IPS DF 19.7 (cell line): ENCODE measurements at regions not wholly inside any gene's neighbourhood (a gene's known extent, or its start where the extent isn't known, plus 50 kb on each side); places are given as distances from the start of the nearest gene placed in this dataset.
"Not testable (repeated sequence)": the region's sequence is repeated elsewhere in the genome, so short reads cannot be mapped to it uniquely, and the experiment has no call there.

Experiments used
- DNase-seq: peaks from one replicate; pipeline ENCODE4 v3.0.0-alpha.2; 2013; ENCODE audit warnings: low read depth, low spot score

DNA sequence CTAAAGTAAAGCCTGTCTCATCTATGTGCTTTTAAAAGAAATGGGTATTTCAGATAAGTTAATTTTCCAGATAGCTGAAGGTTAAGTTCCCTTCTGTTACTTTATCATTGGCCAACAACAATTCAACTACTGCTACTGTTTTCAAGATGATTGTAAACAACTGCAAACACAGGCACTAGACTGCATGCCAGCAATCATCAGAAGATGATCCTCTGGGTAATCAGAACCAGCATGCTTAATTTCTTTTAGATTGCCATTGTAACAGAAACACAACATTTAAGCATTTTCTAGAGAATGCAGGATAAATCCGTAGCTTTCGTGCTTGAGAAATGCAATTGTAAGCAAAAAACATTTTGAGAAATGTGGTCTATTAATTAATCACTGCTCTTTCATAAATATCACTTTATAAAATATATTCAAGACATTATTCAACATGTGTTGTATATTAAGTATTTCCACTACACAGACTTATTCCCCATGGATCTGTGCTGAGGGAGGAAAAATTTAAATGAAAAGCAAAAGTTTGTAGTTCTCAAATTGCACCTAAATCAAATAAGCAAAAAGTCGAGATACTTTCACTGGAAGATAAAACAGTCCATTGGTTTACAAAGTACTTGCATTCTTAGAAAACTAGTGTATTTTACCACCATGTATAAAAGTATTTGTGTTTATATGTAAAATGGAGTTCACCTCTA, 133.7 kb downstream of the ATL2 start:
- no peak for DNase-seq

DNA sequence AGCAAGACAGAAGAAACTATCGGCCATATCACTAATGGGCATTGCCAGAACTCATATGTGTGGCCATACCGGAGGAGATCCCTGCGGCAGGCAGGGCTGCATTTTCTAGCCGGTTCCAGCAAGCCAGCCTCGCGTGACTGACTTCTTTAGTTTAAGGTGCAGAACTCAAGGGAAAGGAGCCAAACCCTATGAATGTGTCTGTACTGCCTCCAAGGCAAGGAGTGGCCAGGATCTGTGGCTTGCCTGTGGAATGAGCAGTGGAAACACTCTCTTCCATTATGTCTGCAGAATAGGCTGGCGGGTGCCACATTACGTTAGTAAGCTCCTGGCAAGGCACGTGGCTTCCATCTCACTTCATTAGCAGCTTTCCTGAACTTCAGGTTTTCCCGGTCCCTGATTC, 137.6 kb downstream of the ATL2 start:
- DNase-seq: no peak

DNA sequence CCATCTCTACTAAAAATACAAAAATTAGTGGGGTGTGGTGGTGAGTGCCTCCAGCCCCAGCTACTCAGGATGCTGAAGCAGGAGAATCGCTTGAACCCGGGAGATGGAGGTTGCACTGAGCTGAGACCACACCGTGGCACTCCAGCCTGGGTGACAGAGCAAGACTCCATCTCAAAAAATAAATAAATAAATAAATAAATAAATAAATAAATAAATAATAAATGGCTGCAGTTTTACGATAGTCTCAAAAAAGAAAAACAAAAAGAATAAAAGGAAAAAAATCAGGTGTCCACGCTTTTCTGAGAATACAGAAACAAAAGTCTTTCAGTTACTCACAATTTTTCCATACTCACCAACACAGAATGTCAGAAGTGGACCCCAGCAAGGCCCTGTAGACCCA, 138.4 kb downstream of the ATL2 start:
- not testable (repeated sequence) for DNase-seq

DNA sequence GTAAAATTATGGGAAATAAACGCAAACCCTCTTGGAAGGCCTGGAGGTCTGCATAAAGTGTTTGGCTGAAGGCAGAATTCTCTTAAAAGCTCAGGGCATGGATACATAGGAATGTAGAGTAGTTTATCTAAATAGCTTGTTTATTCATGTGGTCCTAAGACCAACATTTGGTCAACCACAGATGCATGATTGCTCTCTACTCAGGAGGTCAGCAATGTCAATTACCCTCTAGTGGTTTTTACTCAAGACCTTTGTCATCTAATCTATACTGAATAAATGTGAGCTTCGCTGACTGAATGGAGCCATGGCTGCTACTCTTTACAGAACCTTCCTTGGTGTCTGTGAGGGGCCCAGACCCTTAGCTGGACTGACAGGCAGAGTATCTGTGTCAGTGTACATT, 139.8 kb downstream of the ATL2 start:
- DNase-seq: no peak

DNA sequence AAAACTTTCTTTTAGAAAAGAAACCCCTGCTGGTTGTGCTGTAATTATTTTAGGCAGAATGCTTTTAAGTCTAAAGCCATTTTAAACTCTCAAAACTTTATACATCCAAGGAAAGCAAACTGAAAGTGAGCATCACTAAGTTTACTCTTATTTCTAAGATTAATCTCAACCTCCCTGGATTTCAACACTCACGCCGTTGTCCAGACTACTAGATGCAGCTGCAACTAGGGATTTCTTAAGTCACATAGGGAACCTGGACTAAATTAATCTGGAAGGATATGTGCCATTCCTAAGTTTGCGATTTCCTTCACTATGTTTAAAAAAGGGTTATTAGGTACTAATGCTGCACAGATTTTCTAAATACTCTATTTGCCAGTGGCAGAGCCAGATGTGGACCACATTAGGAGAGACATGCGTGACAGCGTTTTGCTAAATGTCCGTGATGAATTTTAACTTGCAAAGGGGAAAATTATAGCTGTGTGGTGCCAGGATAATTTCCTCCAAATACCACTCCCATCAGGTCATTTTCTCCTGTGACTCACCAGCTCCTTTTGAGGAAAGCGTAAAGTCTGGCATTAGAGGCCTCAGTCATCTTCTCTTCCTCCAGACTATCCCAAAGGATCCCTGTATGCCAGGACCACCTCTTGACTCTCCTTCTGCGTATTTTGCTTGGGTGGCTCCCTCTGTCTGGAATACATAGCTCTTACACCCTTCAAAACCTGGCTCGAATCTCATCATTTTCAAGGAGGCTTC, 143.7 kb downstream of the ATL2 start:
- DNase-seq: no peak

DNA sequence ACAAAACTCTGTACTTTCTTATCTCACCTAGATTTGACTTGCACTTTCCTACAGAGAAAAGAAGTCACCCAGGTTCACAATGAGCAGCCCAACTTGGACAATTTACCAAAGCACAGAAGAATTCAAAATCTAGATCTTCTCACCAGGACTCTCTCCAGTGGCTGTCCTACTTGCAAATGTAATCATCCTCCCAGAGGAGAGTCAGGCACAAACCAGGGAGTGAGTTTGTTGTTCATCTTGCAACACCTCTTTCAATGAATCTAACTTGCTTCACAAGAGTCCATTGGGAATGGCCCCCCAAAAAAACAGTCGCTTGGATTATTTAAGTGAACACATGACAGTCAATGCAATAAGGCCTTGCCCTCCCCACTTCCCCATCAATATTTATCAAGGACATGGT, 144.6 kb downstream of the ATL2 start:
- no peak for DNase-seq

DNA sequence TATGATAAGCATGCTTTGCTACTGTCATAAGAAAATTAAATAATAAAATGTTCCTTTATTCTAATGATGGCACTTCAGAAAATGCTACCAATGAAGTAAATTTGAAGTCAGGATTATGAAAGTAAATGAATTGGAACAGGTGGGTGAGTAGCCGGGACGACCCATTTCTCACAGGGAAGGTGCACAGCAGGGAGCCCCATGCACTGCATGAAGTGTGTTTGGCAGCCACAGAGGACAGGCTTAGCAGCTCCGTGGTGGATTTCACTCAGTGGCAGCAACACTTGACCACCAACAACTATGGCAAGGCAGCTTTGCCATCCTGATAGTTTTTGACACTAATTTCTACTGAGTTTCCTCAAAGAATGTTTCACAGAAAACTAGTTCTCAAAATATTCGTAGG, 146.3 kb downstream of the ATL2 start:
- DNase-seq: no peak

DNA sequence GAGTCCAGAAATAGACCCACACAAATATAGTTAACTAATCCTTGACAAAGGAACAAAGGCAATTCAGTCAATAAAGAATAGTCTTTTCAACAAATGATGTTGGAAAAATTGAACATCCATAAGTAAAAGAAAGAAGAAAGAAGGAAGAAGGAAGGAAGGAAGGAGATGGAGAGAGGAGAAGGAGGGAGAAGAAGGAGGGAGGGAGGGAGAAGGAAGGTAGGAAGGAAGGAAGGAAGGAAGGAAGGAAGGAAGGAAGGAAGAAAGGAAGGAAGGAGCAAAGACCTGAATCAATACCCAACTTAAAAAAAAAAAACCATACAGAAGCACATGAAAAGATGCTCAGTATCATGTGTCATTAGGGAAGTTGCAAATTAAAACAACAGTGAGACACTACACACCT, 148.3 kb downstream of the ATL2 start:
- DNase-seq: no peak

DNA sequence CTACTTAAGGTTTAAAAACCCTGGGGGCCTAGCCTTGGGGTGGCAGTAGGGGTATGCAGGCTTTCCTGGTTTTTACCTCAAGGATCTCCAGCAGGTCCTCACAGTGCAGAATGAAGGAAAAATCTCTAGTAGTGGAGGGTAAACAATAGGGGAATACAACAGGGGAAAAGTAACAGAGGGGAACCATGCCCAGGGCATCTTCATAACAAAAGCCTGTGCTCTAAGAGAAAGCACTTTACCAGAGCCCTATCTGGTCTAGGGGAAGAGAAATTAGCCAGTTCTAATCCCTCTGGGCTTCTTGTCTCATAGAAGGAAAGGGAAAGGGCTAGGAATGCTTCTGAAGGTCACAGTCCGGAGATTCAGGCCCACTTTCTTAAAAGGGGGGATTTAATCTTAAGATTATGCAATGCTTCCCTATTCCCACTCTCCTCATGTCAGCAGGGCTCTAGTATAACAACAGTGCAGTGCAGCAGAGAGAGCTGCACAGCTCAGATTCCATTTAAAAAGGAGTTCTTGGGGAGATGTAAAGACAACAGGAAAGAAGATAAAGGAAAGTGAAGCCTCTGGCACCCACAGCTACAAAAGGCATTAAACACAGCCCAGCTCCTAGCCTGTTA, 149.0 kb upstream of the CYP1B1 start:
- DNase-seq: peak; percentile 35

DNA sequence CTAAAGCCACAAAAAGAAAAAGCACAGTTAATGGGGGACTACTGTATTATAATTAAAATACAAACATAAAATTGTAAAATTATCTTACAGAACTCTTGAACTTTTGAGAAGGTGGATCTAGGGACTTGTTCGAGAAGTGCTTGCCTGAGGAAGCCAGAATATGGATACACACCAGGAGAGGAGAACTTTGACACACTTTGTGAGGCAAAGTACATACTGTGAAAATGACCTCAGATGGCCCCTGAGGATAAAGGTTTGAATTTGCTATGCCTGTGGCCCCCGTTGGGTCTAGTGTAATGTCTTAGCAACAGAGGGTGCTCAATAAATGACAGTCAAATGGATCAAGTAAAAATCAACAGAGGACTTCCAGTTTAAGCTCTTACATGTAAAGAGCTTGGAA, 148.2 kb upstream of the CYP1B1 start:
- DNase-seq: no peak

DNA sequence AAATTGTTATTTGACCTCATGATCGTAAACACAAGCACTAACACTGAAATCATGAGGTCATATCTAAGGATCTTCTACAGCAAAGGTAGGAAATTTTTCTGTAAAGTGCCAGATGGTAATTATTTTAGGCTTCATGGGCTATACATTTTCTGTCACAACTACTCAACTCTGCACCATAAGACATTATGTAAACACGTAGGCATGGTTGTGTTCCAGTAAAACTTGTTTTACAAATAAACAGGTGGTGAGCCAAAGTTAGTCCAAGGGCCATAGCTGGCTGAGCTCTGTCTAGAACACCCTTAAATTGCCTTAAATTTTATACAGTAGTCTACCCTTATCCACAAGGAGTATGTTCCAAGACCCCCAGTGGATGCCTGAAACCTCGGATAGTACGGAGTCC, 147.3 kb upstream of the CYP1B1 start:
- no peak for DNase-seq

DNA sequence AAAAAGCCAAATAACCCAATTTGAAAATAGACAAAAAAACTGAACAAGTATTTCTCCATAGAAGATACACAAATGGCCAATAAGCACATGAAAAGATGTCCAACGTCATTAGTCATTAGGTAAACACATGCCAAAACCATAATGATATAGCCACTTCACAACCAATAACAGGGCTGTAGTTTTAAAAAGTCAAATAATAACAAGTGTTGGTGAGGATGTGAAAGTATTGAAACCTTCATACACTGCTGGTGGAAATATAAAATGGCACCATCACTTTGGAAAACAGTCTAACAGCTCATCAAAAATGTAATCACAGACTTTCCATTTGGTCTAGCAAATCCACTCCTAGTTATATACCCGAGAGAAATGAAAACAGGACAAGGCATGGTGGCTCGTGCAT, 144.2 kb upstream of the CYP1B1 start:
- DNase-seq: no peak

DNA sequence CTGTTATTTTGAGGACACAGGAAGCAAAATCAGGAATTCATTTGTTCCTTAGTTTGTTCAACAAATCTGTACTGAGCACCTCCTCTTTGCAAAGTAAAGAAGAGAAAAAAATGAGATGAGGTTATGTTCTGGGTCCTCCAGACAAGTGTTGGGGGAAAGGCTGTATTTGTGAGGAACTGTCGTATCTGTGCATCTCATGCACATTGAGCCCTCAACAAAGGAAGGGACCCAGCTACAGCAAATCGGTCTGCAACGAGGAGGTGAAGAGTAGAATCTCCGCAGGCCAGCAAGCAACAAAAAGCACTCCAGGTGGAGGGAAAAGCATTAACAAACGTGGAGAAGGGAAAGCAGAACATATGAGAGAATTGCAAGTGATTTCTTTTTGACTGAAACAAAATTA, 143.0 kb upstream of the CYP1B1 start:
- DNase-seq: no peak

DNA sequence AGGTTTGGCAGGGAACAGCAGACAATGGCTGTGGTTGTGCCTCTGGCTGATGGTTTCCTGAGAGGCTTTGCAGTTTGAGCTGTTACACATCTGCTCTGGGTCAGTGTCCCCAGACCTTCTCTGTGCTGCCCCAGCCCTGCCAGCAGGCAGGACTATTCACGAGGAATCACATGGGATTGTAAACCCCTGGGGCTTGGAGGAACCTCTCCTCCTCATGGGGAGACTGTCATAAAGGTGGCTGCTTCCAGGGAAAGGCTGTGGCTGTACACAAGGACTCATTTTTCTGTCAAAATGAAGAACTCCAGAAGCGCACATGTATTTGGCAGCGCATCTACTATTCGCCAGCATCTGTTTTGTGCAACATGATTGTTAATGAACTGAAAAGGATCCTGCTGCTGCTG, 142.6 kb upstream of the CYP1B1 start:
- DNase-seq: no peak

DNA sequence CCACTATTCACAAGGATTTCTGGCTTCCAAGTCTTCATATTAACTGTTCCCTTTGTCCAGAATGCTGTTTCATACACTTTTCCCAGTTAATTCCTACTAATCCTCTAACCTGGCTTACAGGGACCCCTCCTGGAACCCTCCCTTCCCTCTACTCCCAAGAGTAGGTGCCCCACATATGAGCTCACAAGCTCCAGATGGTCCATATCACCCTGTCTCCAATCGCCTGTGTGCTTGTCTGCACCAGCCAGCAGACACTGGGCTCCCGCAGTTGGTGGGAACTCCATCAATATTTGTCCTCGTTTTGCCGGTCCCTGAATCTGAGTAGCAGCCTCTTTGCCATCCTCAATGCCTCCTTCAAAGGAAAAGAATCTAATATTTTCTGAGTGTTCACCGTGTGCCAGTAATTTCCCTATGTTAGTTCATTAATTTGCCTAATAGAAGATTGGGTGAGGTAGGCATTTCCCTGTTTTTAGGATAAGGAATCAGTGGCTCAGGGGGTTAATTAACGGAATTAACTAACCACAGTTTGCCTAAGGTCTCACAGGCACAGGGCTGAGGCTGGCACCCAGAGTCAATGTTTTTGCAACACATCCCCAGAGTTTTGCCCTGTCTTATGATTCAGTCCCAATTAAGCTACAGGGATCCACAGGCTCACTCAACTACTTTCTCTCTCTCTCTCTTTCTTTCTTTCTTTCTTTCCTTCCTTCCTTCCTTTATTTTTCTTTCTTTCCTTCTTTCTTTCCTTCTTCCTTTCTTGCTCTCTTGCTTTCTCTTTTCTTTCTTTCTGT, 141.6 kb upstream of the CYP1B1 start:
- DNase-seq: no peak

DNA sequence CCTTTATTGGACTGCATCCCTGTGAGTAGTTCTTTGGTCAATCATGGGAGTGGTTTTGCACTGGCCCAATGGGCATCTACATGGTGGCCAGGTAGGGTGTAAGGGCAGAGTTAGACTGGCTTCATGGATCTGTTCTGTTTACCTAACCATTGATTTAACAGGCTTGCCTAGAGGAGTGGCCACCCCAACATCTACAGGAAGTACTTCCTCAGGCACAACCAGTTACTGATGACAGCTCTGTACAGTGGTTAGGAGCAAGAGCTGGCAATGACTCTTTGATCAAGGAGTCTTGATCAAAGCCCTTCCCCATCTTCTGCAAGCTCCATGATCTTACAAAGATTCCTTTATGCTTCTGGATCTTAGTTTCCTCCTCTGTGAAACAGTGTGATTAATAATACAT, 140.9 kb upstream of the CYP1B1 start:
- DNase-seq: no peak

DNA sequence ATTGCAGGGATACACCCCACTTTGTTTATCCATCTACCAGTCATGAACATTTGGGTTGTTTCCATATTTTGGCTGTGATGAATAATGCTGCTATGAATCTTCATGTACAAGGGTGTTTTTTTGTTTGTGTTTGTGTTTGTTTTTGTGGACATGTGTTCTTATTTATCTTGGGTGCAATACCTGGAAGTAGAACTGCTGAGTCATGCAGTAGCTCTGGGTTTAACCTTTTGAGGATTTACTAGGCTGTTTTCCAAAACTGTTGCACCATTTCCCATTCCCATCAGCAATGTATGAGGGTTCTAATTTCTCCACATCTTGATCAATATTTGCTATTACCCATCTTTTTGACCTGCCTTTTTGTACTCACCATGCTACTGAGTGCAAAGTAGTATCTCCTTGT, 140.0 kb upstream of the CYP1B1 start:
- no peak for DNase-seq

DNA sequence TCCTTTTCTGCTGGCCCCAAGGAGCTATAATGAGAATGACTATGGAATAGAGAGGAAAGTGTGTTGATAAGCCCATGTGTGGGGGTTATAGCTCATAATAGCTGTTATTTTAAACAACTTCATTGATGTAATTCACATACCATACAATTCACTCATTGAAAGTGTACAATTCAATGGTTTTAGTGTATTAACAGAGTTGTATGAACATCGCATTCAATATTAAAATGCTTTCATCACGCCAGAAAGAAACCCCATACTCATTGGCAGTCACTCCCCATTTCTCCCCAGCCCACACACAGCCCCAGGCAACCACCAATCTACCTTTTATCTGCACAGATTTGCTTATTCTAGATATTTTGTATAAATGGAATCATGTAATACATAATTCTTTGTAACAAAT, 139.6 kb upstream of the CYP1B1 start:
- DNase-seq: no peak

DNA sequence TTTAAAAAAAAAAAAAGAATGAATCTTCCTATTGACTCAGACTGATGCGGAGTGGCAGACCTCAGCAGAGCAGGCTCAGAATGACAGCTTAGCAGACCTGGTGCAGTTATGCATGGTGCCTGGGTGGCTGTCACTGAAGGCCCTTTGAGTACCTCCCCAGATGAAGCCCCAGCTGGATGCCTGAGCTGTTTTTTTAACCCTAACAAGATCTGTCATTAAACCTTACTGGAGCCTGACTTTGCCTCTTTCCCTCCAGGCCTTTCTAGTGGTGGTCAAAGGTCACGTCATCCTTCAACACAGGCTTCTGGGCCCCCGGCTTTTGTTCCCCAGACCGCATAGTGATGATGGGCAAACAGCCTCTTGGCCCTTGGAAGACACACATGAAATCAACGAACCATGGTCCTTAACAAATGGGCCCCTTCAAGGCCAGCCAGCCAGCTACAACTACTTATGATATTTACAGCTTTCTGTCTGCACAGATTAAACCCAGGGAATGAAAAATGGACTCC, 138.3 kb upstream of the CYP1B1 start:
- DNase-seq: no peak

DNA sequence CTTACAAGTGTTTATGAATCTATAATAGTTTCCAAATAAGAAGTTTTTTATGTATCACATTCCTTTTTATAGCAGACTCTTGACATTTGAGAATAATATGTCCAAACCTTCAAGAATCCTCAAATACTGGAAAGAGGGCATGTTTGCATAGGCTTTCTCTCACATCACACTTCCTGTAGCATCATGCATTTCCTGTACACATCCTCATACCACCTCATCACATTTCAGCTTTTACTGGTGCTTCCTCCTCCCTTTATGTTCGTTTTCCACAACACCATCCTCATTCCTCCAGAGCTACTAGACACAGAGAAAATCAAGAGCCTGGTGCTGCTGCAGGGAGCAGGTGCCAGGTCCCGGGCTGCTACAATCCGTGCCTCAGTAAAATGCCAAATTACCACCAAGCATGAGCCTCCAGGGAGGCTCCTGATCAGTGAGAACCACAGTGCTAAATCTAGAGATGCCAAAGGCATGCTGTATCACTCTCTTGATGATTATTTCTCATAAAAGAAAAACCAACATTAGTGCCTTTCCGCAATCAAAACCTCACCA, 137.7 kb upstream of the CYP1B1 start:
- DNase-seq: no peak

DNA sequence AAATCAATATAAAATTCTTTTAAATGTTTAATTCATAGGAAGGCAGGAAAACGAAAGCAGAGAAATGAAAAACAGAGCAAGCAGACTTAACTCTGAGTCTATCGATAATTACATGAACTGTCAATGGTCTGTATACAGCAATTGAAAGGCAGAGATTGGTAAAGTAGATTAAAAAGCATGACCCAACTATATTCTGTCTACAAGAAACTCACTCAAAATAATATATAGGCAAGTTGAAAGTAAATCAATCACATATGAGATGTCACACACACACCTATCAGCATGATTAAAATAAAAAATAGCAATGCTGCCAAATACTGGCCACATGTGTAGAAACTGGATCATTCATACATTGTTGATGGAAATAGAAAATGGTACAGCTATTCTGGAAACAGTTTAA, 136.4 kb upstream of the CYP1B1 start:
- no peak for DNase-seq

DNA sequence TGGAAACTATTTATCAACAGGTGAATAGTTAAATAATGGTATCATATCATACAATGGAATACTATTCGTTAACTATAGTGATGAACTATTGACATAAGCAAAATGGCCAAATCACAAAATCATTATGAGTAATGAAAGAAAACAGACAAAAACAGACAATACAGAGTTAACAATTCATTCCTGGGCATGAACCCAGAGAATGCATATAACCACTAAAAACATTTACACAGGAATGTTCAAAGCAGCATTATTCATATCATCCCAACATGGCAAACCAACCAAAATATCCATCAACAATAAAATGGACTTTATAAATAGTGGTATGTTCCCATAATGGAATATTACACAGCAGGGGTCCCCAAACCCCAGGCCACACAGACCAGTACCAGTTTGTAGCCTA, 131.2 kb upstream of the CYP1B1 start:
- DNase-seq: no peak
